Stimulated activated memory B cell treated with anti-CD40 and anti-IgM and Interleukin-4, amounts not matched to agents 10 μg/mL and 1 μg/mL and 100 μg/mL, for 72 hours (primary cell): ENCODE measurements at regions not wholly inside any gene's neighbourhood (a gene's known extent, or its start where the extent isn't known, plus 50 kb on each side); places are given as distances from the start of the nearest gene placed in this dataset.
A peak's percentile ranks its signal among the peaks of the same experiment; 100 is the strongest.
"Not testable (repeated sequence)": the region's sequence is repeated elsewhere in the genome, so short reads cannot be mapped to it uniquely, and the experiment has no call there.

Source experiments
- ATAC-seq: fragments of 150-1000 bp; cut with Tn5 transposase; 2 replicates; pipeline ENCODE4 v1.10.0; 2021
- H3K27ac Mint-ChIP-seq: one replicate; pipeline ENCODE4 v1.8.0; 2022; ENCODE audit warnings: mild to moderate bottlenecking, mixed read lengths
- H3K27me3 Mint-ChIP-seq: one replicate; pipeline ENCODE4 v1.8.0; 2022; ENCODE audit warnings: mixed read lengths
- H3K36me3 Mint-ChIP-seq: one replicate; pipeline ENCODE4 v1.8.0; 2022; ENCODE audit warnings: mixed read lengths
- H3K4me1 Mint-ChIP-seq: one replicate; pipeline ENCODE4 v1.8.0; 2022; ENCODE audit warnings: mixed read lengths
- H3K4me3 Mint-ChIP-seq: one replicate; pipeline ENCODE4 v1.8.0; 2022; ENCODE audit warnings: mild to moderate bottlenecking, moderate library complexity, mixed read lengths
- H3K9me3 Mint-ChIP-seq: one replicate; pipeline ENCODE4 v1.8.0; 2022; ENCODE audit warnings: mixed read lengths

DNA sequence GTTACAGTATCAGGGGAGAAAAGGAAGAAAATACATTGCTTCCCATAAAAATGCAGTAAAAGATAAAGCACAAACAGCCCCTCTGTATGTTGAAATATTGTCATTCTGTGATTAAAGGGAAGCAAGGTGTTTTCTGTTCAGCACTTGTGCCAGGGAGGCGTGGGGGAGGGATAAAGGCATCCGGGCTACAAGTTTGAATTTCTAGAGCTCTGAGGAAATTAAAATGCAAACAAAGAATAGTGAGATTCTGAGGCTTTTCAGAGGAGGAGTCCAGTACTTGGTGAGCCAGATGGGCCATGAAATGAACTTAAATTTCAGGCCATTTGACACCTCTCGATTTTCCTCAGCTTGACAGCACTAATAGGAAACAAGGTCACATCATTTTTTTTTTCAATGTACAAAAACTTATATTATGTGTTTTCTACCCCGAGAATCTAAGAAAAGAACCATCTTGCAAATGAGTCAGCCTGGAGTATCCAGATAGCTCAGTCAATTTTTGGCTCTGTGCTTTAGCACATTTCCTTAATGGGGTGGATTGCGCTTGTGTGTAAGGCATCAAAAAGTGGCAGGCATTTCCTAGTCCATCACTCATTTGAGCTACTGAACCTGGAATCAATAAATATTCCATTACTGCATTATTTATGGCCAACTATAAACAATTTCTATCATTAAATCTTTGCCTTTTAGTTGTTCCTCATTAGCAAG, 640.8 kb upstream of the TBL1XR1 start:
- H3K9me3 Mint-ChIP-seq, result no peaks in the 10 kb centered on the region
- H3K4me3 Mint-ChIP-seq, result no peak overlapping the region
- H3K27ac Mint-ChIP-seq, result no peak overlapping the region
- no peaks in the 10 kb centered on the region for H3K36me3 Mint-ChIP-seq
- H3K27me3 Mint-ChIP-seq, result no peaks in the 10 kb centered on the region
- no peak for ATAC-seq
- no peaks in the 10 kb centered on the region for H3K4me1 Mint-ChIP-seq

DNA sequence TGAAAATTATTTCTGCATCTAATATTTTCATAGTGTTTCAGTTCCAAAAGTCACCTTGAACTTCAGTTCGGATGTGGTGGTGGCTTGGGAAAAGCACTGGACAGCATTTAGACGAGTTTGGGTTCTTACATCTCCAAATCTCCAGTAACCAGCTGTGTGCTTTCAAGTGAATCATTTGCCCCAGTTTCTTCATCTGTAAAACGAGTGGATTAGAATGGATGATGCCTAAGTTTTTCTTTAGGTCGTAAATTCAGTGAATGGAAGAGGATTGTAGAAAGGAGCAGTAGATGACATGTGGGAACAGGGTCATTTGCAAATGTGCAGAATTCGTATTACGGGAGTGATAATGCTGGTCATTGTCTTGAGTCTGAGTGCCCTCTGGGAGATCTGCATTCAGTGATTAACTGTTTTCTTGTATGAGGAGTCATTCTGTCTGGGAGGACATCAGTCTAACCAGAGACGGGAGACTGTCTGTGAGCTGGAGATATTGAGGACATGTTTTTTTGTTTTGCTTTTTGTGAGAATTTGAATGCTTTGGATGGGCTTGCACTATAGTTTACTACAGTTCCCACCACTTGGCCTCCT, 641.6 kb upstream of the TBL1XR1 start:
- no peaks in the 10 kb centered on the region for H3K36me3 Mint-ChIP-seq

DNA sequence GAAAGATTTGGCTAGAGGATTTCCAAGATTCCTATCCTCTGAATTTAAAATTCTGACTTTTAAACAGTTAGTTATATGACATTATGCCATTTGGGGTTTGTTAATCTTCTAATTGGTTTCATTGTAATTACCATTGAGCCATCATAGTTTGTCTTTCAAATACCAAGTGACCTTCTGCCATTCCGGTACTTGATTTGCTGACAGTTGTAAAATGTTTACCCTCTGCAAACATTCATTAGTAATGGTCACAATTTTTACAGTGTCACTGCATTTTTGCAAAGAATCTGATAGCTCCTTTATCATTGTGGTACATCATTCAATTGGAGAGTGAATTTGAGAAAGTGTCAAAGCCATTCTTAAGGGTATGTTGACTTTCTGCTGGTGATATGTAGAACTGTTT, 645.0 kb upstream of the TBL1XR1 start:
- Mint-ChIP-seq H3K4me3 (no peak overlapping the region), H3K9me3 (no peaks in the 10 kb centered on the region), H3K27ac (no peak overlapping the region), H3K36me3 (no peaks in the 10 kb centered on the region), H3K27me3 (peaks cover 13% of the 10 kb centered on the region), H3K4me1 (peaks cover 6% of the 10 kb centered on the region)
- no peak for ATAC-seq

More for the DNA sequence above, 641.6 kb upstream of the TBL1XR1 start:
- H3K9me3 Mint-ChIP-seq, result no peaks in the 10 kb centered on the region
- peaks cover 2% of the 10 kb centered on the region for H3K4me1 Mint-ChIP-seq
- H3K27ac Mint-ChIP-seq, result no peak overlapping the region
- no peak for ATAC-seq
- H3K27me3 Mint-ChIP-seq, result no peaks in the 10 kb centered on the region
- no peak overlapping the region for H3K4me3 Mint-ChIP-seq

DNA sequence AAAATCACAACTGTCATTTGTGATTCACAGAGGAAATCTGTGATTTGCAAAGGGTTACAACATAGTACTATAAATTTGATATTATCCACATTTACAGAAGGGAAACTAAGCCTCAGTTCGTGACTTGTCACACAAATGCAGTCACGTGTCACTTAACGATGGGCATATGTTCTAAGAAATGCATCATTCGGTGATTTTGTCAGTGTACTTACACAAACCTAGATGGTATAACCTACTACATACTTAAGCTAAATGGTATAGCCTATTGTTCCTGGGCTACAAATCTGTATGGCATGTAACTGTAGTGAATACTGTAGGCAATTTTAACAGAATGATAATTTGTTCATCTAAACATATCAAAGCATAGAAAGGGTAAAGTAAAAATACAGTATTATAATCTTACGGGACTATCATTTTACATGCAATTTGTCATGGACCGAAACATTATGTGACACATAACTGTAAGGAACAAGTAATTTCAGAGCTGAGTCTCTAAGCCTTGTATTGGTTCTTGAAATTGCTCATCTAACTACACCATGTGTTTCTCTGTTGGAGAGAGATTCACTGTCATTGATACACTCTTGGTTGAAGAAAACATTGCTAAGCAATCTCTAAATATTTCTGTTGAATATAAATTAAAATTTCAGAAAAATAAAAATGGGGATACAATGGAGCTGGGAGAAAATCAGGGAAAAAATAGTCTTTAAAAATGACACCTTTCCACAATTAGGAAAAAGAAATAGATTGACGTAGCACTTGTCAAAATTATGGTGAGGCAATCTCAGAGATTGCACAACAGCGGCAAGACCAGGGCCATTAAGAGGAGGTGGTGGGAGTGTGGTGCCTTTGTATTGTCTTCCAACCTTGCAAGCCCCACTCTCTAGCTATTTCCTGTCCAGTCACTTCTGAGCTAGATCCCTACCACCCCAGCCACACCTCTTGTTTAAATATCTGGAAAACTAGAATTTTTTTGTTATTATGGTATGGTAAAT, 645.8 kb upstream of the TBL1XR1 start:
- Mint-ChIP-seq H3K4me3 (no peak overlapping the region), H3K27me3 (peaks cover 13% of the 10 kb centered on the region), H3K36me3 (no peaks in the 10 kb centered on the region), H3K27ac (no peak overlapping the region), H3K4me1 (peaks cover 6% of the 10 kb centered on the region), H3K9me3 (no peaks in the 10 kb centered on the region)
- ATAC-seq, result peak; percentile 56

DNA sequence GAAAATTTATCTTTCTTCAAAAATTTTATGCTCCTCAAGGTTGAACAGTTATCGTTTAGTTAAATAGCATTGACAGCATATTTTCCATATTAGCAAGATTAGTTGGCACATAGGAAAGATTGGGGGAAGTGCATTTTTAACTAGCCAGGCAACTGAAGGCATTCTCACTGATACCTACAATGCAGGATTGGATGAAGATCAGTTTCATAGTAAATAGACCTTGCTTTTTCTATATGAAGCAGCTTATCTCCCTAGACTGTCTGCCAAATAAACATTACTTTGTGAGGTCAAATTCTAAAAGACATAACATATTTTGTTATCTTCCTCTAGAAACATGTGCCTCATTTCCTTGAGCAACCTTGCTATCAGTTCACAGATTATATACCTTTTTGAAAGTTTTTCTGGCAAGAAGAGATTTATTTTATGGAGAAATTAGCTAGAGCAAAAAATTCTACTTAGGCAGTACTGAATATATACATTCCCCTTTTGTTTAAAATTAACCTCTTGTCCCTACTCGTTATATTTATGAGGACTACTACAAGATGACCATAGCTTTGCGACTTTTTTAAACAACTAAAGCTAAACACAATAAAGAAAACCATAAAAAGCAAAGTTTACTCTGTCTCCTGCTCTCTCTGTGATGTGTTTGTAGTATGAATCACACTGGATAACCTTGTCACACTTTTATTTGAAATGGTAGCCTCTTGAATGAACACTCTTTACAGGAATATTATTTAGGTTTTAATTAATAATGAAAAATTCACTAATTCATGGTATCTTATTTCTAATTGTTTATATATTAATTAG, 654.9 kb upstream of the TBL1XR1 start:
- Mint-ChIP-seq H3K36me3 (no peaks in the 10 kb centered on the region), H3K9me3 (no peaks in the 10 kb centered on the region), H3K4me3 (no peak overlapping the region), H3K27me3 (peaks cover 8% of the 10 kb centered on the region), H3K27ac (no peak overlapping the region), H3K4me1 (no peaks in the 10 kb centered on the region)
- no peak for ATAC-seq

DNA sequence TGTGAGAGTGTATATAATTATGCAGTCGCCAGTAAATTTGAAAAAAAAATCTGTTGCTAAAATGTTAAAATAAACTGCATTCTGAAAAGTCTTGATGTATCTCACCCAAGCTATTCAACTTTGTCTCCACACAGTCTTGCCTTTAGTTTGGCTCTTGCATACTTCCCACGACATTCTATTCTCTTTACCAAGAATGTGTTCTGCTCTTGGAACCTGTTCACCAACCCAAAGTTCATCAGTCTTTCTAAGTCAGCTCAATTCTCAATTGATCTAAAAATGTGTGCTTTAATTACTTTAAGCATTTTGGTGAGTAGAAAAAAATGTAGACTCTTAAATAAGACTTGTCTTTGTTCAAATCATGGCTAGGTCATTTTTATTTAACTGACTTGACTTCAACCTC, 657.7 kb upstream of the TBL1XR1 start:
- peaks cover 18% of the 10 kb centered on the region for H3K27me3 Mint-ChIP-seq
- no peak for ATAC-seq
- H3K9me3 Mint-ChIP-seq, result peaks cover 5% of the 10 kb centered on the region
- H3K27ac Mint-ChIP-seq, result no peak overlapping the region
- H3K4me3 Mint-ChIP-seq, result no peak overlapping the region
- no peaks in the 10 kb centered on the region for H3K4me1 Mint-ChIP-seq
- H3K36me3 Mint-ChIP-seq, result no peaks in the 10 kb centered on the region

DNA sequence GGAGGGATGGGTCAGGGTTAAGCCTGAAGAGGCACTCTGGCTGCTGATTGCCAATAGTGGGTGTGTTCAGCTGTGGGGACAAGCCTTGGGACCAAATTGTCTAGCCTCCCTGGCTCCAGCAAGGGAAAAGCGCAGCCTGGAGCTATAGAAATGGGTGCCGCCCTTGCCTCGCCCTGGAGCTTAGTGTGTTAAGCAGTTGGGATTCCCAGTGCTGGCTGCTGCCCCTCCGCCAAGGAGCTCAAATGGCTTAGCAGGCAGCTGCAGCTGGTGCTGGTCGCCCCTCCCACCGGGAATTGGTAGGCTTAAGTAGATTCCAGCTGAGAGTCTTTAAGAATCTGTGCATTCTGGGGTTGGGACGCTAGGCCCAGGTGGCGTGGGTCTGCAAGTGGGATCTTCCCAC, 662.9 kb upstream of the TBL1XR1 start:
- H3K27me3 Mint-ChIP-seq, result peaks cover 59% of the 10 kb centered on the region
- H3K9me3 Mint-ChIP-seq, result peaks cover 13% of the 10 kb centered on the region
- H3K4me1 Mint-ChIP-seq, result no peaks in the 10 kb centered on the region
- H3K4me3 Mint-ChIP-seq, result no peak overlapping the region
- peaks cover 10% of the 10 kb centered on the region for H3K36me3 Mint-ChIP-seq
- no peak for ATAC-seq
- no peak overlapping the region for H3K27ac Mint-ChIP-seq

DNA sequence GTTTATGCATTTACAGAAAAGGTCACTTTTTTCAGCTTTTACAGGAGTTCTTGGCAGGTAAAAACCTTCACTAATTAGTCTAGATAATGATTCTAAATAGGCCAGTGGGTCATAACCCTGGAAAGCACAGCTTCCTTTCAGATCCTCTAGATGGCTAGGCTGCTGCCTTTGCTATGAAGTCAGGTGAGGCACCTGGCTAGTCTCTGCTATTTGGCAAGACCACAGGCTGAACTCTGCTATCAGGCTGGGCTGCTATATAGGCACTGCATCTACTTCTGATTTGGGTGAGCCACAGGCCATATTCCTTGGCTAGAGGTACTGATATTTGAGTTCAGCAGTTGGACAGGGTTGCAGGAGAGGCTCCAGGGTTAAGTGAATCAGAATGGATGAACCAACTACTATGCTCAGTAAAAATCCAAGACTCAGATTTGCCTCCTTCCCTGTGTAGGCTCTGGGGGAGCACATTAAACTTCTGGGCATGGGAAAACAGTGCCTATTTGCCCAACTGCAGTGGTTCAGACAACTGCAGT, 665.7 kb upstream of the TBL1XR1 start:
- Mint-ChIP-seq H3K27ac (no peak overlapping the region), H3K9me3 (peaks cover 21% of the 10 kb centered on the region), H3K4me3 (no peak overlapping the region), H3K36me3 (peaks cover 10% of the 10 kb centered on the region), H3K4me1 (no peaks in the 10 kb centered on the region), H3K27me3 (peaks cover 59% of the 10 kb centered on the region)
- no peak for ATAC-seq

DNA sequence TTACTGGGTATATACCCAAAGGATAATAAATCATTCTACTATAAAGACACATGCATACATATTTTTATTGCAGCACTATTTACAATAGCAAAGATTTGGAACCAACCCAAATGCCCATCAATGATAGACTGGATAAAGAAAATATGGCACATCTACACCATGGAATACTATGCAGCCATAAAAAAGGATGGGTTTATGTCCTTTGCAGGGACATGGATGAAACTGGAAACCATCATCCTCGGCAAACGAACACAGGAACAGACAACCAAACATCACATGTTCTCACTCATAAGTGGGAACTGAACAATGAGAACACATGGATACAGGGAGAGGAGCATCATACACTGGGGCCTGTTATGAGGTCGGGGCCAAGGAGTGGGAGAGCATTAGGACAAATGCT, 665.0 kb upstream of the KCNMB2 start:
- not testable (repeated sequence) for H3K4me1 Mint-ChIP-seq, H3K4me3 Mint-ChIP-seq, H3K36me3 Mint-ChIP-seq, ATAC-seq, H3K27me3 Mint-ChIP-seq, H3K27ac Mint-ChIP-seq
- peaks cover 24% of the 10 kb centered on the region for H3K9me3 Mint-ChIP-seq

DNA sequence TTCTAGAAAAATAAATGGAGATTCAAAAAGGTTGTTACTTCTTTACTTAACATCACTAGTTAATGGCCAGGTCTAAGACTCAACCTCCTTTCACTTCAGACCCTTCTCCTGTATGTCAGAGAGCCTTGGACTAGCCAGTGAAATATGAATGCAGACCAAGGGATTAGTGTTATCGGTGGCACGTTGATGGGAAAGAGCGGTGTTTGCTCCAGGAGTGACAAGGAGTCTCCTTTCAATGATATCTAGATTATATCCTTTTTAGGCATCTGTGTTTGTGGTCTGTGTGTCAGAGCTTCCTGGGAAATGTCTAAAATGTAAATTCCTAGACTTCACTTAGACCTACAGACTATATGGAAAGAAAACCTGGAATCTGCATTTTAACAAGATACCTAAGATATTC, 658.0 kb upstream of the KCNMB2 start:
- no peak overlapping the region for H3K4me3 Mint-ChIP-seq
- no peaks in the 10 kb centered on the region for H3K9me3 Mint-ChIP-seq
- no peak for ATAC-seq

DNA sequence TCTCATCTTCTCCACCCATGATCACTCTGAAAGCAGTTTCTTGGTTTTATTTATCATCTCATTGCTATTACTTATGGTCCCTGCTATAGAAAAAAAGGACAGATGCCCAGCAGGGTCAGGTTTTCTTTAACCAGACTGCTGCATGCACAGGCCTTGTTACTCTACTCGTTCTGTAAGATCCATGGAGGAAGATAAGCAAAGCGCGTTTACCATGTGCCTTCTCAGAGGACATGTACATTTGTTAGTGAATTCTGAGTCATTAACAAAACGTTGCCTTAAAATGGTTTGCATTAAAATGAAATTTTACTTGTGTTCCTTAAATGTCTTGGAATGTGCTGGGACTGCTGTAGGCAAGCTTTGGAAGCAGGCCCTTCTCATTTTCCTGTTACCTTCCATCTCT, 657.3 kb upstream of the KCNMB2 start:
- ATAC-seq, result no peak
- no peak overlapping the region for H3K4me3 Mint-ChIP-seq
- no peaks in the 10 kb centered on the region for H3K27me3 Mint-ChIP-seq
- H3K36me3 Mint-ChIP-seq, result no peaks in the 10 kb centered on the region
- no peaks in the 10 kb centered on the region for H3K9me3 Mint-ChIP-seq
- no peak overlapping the region for H3K27ac Mint-ChIP-seq
- peaks cover 19% of the 10 kb centered on the region for H3K4me1 Mint-ChIP-seq

More for the DNA sequence above, 658.0 kb upstream of the KCNMB2 start:
- Mint-ChIP-seq H3K36me3 (no peaks in the 10 kb centered on the region), H3K4me1 (peaks cover 11% of the 10 kb centered on the region), H3K27me3 (no peaks in the 10 kb centered on the region), H3K27ac (no peak overlapping the region)

DNA sequence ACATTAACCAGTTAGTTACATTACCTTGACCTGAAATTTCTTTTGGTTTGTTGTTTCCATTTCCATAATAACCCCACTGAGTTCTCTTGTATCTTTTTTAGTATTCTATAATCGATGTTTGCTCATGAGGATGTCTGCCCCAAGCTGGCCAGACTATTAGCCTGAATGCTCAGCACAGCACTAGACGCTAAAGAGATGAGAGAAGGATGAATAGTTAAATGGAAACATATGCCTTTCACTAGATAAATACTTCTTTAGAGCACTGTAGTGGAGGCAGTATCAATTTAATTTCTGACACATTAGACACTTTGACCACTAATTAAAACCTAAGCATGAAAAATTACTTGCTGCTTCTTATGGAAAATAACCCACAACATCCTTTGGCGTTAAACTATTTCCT, 654.9 kb upstream of the KCNMB2 start:
- H3K9me3 Mint-ChIP-seq, result peaks cover 3% of the 10 kb centered on the region
- no peak overlapping the region for H3K27ac Mint-ChIP-seq
- peaks cover 16% of the 10 kb centered on the region for H3K4me1 Mint-ChIP-seq
- H3K27me3 Mint-ChIP-seq, result no peaks in the 10 kb centered on the region
- H3K36me3 Mint-ChIP-seq, result no peaks in the 10 kb centered on the region
- H3K4me3 Mint-ChIP-seq, result no peak overlapping the region
- no peak for ATAC-seq

DNA sequence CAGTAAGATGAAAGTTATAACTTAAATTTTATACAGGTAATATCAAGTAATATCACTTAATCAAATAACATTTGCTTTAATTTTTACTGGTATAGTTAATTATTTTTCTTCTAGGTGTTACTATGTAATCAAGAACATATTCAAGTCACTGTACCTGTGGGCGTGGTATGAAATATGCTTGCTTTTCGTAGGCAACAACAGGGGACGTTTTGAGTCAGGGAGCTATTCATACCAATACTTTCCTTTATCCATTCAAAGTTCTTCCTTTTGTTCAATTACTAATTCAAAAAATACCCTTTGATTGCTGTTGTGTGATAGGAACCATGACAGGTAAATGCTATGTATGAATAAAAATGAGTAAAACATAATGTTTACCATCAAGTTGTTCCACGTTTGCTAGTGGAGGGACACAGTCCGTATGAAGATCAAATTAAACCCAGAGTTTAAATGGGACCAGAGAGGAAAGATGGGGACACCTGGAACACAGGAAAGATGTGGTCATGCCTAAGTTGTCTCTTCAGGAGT, 654.0 kb upstream of the KCNMB2 start:
- Mint-ChIP-seq H3K27me3 (no peaks in the 10 kb centered on the region), H3K9me3 (peaks cover 3% of the 10 kb centered on the region), H3K4me1 (peaks cover 18% of the 10 kb centered on the region), H3K36me3 (no peaks in the 10 kb centered on the region), H3K4me3 (no peak overlapping the region), H3K27ac (no peak overlapping the region)
- no peak for ATAC-seq

DNA sequence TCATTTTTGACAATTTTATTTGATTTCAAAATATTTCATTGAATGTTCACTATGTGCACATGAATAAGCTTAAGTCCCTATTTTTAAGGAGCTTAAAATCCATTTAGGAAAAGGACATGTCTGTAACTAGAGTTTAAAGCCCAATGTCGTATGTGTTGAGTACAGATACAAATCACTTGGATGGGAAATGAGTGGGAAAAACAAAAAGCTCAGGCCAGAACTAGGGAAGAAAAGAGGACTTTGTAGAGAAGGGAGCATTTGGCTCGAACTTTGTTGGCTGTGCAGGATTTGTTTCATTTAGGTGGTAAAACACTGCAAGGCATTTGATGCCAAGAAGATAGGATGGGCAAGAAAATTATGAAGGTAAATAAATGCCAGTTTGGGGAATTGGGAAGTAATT, 653.1 kb upstream of the KCNMB2 start:
- H3K27ac Mint-ChIP-seq, result no peak overlapping the region
- no peak for ATAC-seq
- H3K9me3 Mint-ChIP-seq, result peaks cover 3% of the 10 kb centered on the region
- H3K4me3 Mint-ChIP-seq, result no peak overlapping the region
- H3K36me3 Mint-ChIP-seq, result no peaks in the 10 kb centered on the region
- H3K27me3 Mint-ChIP-seq, result no peaks in the 10 kb centered on the region
- H3K4me1 Mint-ChIP-seq, result peaks cover 27% of the 10 kb centered on the region
